WTC11 (cell line): ENCODE measurements at regions not wholly inside any gene's neighbourhood (a gene's known extent, or its start where the extent isn't known, plus 50 kb on each side); places are given as distances from the start of the nearest gene placed in this dataset.

ENCODE experiments used
- ATAC-seq: fragments of 200-7000 bp; cut with Tn5 transposase; 2 replicates; pipeline ENCODE4 v1.10.0; 2021; ENCODE audit warnings: mild to moderate bottlenecking, moderate library complexity
- CTCF ChIA-PET: fragments of 300-600 bp; sonication (Branson Sonifier 250); formaldehyde crosslinking; loops from one replicate; lab custom pipeline; 2021; ENCODE audit warnings: antibody characterized with exemption; lab: Charles Lee
- POLR2A ChIA-PET: fragments of 350-600 bp; sonication (Branson Sonifier 250); formaldehyde crosslinking; loops from one replicate; lab custom pipeline; 2021; ENCODE audit warnings: antibody characterized with exemption; lab: Charles Lee
- DNase-seq: peaks from one replicate; pipeline ENCODE4 v3.0.0; 2021; ENCODE audit warnings: low spot score
- H3K27ac Mint-ChIP-seq: 2 replicates; pipeline ENCODE4 v1.8.0; 2021; ENCODE audit warnings: mixed read lengths
- H3K27me3 Mint-ChIP-seq: 2 replicates; pipeline ENCODE4 v1.8.0; 2021; ENCODE audit warnings: low read depth, mild to moderate bottlenecking, moderate library complexity, mixed read lengths
- H3K36me3 Mint-ChIP-seq: 2 replicates; pipeline ENCODE4 v1.8.0; 2021; ENCODE audit warnings: mixed read lengths
- H3K4me1 Mint-ChIP-seq: 2 replicates; pipeline ENCODE4 v1.8.0; 2022; ENCODE audit warnings: mixed read lengths
- H3K4me3 Mint-ChIP-seq: 2 replicates; pipeline ENCODE4 v1.8.0; 2021; ENCODE audit warnings: mild to moderate bottlenecking, moderate library complexity, mixed read lengths
- H3K9me3 Mint-ChIP-seq: 2 replicates; pipeline ENCODE4 v1.8.0; 2021; ENCODE audit warnings: mixed read lengths
- AR ChIP-seq: fragments of 250-450 bp; sonication (Bioruptor Pico); IDR thresholded peaks from 2 replicates; pipeline ENCODE4 v1.9.0; 2021; ENCODE audit warnings: mild to moderate bottlenecking
- CBFB ChIP-seq: sonication (generic); formaldehyde crosslinking; IDR thresholded peaks from 2 replicates; pipeline ENCODE4 v1.8.1; 2022; ENCODE audit warnings: mild to moderate bottlenecking, low read depth, missing genetic modification reagents
- CREM ChIP-seq: sonication (generic); formaldehyde crosslinking; IDR thresholded peaks from 2 replicates; pipeline ENCODE4 v1.8.1; 2022; ENCODE audit warnings: mild to moderate bottlenecking, missing genetic modification reagents, moderate library complexity
- E2F4 ChIP-seq: sonication (generic); formaldehyde crosslinking; IDR thresholded peaks from 2 replicates; pipeline ENCODE4 v1.8.1; 2022; ENCODE audit warnings: low read depth, mild to moderate bottlenecking, moderate library complexity, missing genetic modification reagents, borderline replicate concordance
- ESRRA ChIP-seq: sonication (generic); formaldehyde crosslinking; IDR thresholded peaks from 2 replicates; pipeline ENCODE4 v1.8.1; 2022; ENCODE audit warnings: mild to moderate bottlenecking, missing genetic modification reagents, borderline replicate concordance
- IRF1 ChIP-seq: sonication (generic); formaldehyde crosslinking; IDR thresholded peaks from 2 replicates; pipeline ENCODE4 v1.8.0; 2023; ENCODE audit warnings: missing genetic modification reagents
- MYBL2 ChIP-seq: sonication (generic); formaldehyde crosslinking; IDR thresholded peaks from 2 replicates; pipeline ENCODE4 v1.8.1; 2023; ENCODE audit warnings: mild to moderate bottlenecking, moderate library complexity, missing genetic modification reagents
- NFATC4 ChIP-seq: fragments of 250-450 bp; sonication (Bioruptor Pico); IDR thresholded peaks from 2 replicates; pipeline ENCODE4 v1.9.0; 2021; ENCODE audit warnings: mild to moderate bottlenecking
- NFE2L1 ChIP-seq: sonication (generic); formaldehyde crosslinking; IDR thresholded peaks from 2 replicates; pipeline ENCODE4 v1.8.1; 2023; ENCODE audit warnings: missing genetic modification reagents
- PRRX2 ChIP-seq: fragments of 250-450 bp; sonication (Bioruptor Pico); IDR thresholded peaks from 2 replicates; pipeline ENCODE4 v1.8.0; 2021; ENCODE audit warnings: mild to moderate bottlenecking
- RELA ChIP-seq: sonication (generic); formaldehyde crosslinking; IDR thresholded peaks from 2 replicates; pipeline ENCODE4 v1.8.1; 2022; ENCODE audit warnings: missing genetic modification reagents, mild to moderate bottlenecking, borderline replicate concordance
- RORB ChIP-seq: fragments of 250-450 bp; sonication (Bioruptor Pico); IDR thresholded peaks from 2 replicates; pipeline ENCODE4 v1.9.0; 2021; ENCODE audit warnings: mild to moderate bottlenecking
- SOX15 ChIP-seq: fragments of 250-450 bp; sonication (Bioruptor Pico); IDR thresholded peaks from 2 replicates; pipeline ENCODE4 v1.9.0; 2021; ENCODE audit warnings: mild to moderate bottlenecking
- TEAD1 ChIP-seq: sonication (generic); formaldehyde crosslinking; IDR thresholded peaks from 2 replicates; pipeline ENCODE4 v1.8.0; 2022; ENCODE audit warnings: mild to moderate bottlenecking, missing genetic modification reagents
- ZNF121 ChIP-seq: sonication (generic); formaldehyde crosslinking; IDR thresholded peaks from 2 replicates; pipeline ENCODE4 v1.8.0; 2023; ENCODE audit warnings: missing genetic modification reagents
- ZNF423 ChIP-seq: fragments of 250-450 bp; sonication (Bioruptor Pico); IDR thresholded peaks from 2 replicates; pipeline ENCODE4 v2.1.2; 2022; ENCODE audit warnings: mild to moderate bottlenecking, moderate library complexity
- ZNF425 ChIP-seq: fragments of 250-450 bp; sonication (Bioruptor Pico); conservative IDR thresholded peaks from 2 replicates; pipeline ENCODE4 v1.9.0; 2021; ENCODE audit warnings: mild to moderate bottlenecking
- ZNF671 ChIP-seq: fragments of 250-450 bp; sonication (Bioruptor Pico); IDR thresholded peaks from 2 replicates; pipeline ENCODE4 v1.8.0; 2021; ENCODE audit warnings: mild to moderate bottlenecking
- TF ChIP-seq, protein P1 (sequence below): fragments of 250-450 bp; sonication (Bioruptor Pico); IDR thresholded peaks from 2 replicates; pipeline ENCODE4 v1.9.0; 2021; ENCODE audit warnings: moderate library complexity, mild to moderate bottlenecking, inconsistent platforms, borderline replicate concordance
- TF ChIP-seq, protein P2 (sequence below): sonication (generic); formaldehyde crosslinking; IDR thresholded peaks from 2 replicates; pipeline ENCODE4 v1.8.1; 2022; ENCODE audit warnings: missing genetic modification reagents, borderline replicate concordance
- TF ChIP-seq, protein P3 (sequence below): sonication (generic); formaldehyde crosslinking; IDR thresholded peaks from 2 replicates; pipeline ENCODE4 v1.8.0; 2022; ENCODE audit warnings: mild to moderate bottlenecking, missing genetic modification reagents

DNA sequence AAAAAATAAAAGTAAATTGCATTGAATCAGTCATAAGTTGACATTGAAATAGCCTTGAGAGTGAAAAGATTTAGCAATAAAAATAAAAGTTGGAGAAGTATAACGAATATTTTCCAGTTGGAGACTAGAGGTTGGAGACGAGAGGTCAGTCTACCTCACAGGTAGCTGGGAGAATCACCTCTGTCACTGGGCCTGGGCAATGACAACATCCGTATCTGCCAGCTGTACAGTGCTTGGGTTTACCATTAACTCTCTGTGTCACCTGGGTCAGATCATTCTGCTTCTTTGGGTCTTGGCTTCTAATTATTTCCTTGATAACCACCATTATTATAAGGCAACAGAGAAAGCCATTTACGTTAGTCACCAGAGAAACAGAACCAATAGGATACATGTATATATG lies 62.0 kb upstream of the STEAP4 start (continued):
- TF ChIP-seq IRF1 (CRISPR knock-in tag): no peak
- TF ChIP-seq, all 79 proteins: peak for 0

GRCh38 chr7:88366845-88367244 lies 60.2 kb upstream of the STEAP4 start:
- Mint-ChIP-seq H3K4me3 (no peak overlapping the region), H3K4me1 (peaks cover 52% of the 10 kb centered on the region), H3K27ac (no peak overlapping the region), H3K9me3 (peaks cover 16% of the 10 kb centered on the region), H3K36me3 (no peaks in the 10 kb centered on the region), H3K27me3 (no peaks in the 10 kb centered on the region)
- ChIA-PET POLR2A (no interaction called here), CTCF (no interaction called here)
- DNase-seq (no peak), ATAC-seq (no peak)
- TF ChIP-seq RELA: no peak
- no peak for TF ChIP-seq SOX15 (CRISPR knock-in tag)
- no peak for TF ChIP-seq RORB (CRISPR knock-in tag)
- no peak for TF ChIP-seq ZNF671
- TF ChIP-seq, protein P1, sequence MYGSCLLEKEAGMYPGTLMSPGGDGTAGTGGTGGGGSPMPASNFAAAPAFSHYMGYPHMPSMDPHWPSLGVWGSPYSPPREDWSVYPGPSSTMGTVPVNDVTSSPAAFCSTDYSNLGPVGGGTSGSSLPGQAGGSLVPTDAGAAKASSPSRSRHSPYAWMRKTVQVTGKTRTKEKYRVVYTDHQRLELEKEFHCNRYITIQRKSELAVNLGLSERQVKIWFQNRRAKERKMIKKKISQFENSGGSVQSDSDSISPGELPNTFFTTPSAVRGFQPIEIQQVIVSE (CRISPR knock-in tag): no peak
- TF ChIP-seq ZNF423 (CRISPR knock-in tag): no peak
- TF ChIP-seq MYBL2 (CRISPR knock-in tag): no peak
- TF ChIP-seq ESRRA (CRISPR knock-in tag): no peak
- no peak for TF ChIP-seq ZNF121 (CRISPR knock-in tag)
- no peak for TF ChIP-seq E2F4 (CRISPR knock-in tag)
- TF ChIP-seq AR (CRISPR knock-in tag): no peak
- TF ChIP-seq, protein P2, sequence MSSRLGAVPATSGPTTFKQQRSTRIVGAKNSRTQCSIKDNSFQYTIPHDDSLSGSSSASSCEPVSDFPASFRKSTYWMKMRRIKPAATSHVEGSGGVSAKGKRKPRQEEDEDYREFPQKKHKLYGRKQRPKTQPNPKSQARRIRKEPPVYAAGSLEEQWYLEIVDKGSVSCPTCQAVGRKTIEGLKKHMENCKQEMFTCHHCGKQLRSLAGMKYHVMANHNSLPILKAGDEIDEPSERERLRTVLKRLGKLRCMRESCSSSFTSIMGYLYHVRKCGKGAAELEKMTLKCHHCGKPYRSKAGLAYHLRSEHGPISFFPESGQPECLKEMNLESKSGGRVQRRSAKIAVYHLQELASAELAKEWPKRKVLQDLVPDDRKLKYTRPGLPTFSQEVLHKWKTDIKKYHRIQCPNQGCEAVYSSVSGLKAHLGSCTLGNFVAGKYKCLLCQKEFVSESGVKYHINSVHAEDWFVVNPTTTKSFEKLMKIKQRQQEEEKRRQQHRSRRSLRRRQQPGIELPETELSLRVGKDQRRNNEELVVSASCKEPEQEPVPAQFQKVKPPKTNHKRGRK (CRISPR knock-in tag): no peak
- no peak for TF ChIP-seq NFATC4 (CRISPR knock-in tag)
- no peak for TF ChIP-seq TEAD1

DNA sequence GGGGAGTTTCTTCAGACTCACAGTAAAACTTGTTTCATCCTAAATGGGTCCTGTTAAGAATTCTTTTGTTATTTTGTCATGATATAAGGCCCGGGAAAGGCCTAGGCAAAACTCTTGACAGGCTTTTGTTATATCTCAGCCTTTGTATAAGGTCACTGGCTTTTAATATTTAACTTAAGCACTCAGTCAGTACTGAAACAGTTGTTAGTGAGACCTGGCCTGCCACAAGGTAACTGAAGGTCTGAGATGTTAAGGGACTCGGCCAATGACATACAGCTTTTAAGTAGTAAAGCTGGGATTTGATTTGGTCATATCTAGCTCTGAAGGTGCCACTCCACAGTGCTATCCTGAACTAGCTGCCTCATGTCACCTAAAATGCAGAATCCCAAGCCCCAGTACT lies 57.2 kb upstream of the STEAP4 start:
- DNase-seq (no peak), ATAC-seq (no peak)
- ChIA-PET POLR2A (no interaction called here), CTCF (interaction anchor here (0.9 to 1.5 kb wide), 3 partner anchors 14 to 121 kb away, joined by 3 to 5 read pairs (median 3); no protein-coding TSS in a partner anchor)
- Mint-ChIP-seq H3K4me1 (peaks cover 59% of the 10 kb centered on the region), H3K27ac (no peak overlapping the region; the same call in 1 of the 2 replicates), H3K36me3 (no peaks in the 10 kb centered on the region), H3K9me3 (peaks cover 8% of the 10 kb centered on the region; the same call in 1 of the 2 replicates), H3K4me3 (no peak overlapping the region), H3K27me3 (no peaks in the 10 kb centered on the region)
- TF ChIP-seq CBFB (CRISPR knock-in tag) (no peak), CREM (CRISPR knock-in tag) (no peak), PRRX2 (no peak), NFE2L1 (no peak), RORB (CRISPR knock-in tag) (no peak), ZNF425 (CRISPR knock-in tag) (no peak)
- TF ChIP-seq, protein P3, sequence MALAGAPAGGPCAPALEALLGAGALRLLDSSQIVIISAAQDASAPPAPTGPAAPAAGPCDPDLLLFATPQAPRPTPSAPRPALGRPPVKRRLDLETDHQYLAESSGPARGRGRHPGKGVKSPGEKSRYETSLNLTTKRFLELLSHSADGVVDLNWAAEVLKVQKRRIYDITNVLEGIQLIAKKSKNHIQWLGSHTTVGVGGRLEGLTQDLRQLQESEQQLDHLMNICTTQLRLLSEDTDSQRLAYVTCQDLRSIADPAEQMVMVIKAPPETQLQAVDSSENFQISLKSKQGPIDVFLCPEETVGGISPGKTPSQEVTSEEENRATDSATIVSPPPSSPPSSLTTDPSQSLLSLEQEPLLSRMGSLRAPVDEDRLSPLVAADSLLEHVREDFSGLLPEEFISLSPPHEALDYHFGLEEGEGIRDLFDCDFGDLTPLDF (CRISPR knock-in tag): no peak
